HG03354 (cell line): ENCODE measurements at regions not wholly inside any gene's neighbourhood (a gene's known extent, or its start where the extent isn't known, plus 50 kb on each side); places are given as distances from the start of the nearest gene placed in this dataset.
A peak's percentile ranks its signal among the peaks of the same experiment; 100 is the strongest.
"Not testable (repeated sequence)": the region's sequence is repeated elsewhere in the genome, so short reads cannot be mapped to it uniquely, and the experiment has no call there.

ENCODE experiments used
- ATAC-seq: cut with Tn5 transposase; IDR thresholded peaks from one replicate; pipeline ENCODE4 v1.9.1; 2021; ENCODE audit warnings: mild to moderate bottlenecking; ENCODE audit not compliant: unreplicated experiment, poor library complexity, severe bottlenecking

GRCh38 chr6:11391934-11392777 lies 145.4 kb upstream of the TMEM170B start:
- ATAC-seq: no peak

GRCh38 chr6:11389977-11390376 lies 147.6 kb upstream of the TMEM170B start:
- ATAC-seq: no peak

- no peak for ATAC-seq
Measured at GRCh38 chr6:11388983-11389944, 148.3 kb upstream of the TMEM170B start.

GRCh38 chr6:11387707-11388430 lies 149.7 kb upstream of the TMEM170B start:
- no peak for ATAC-seq

- ATAC-seq: no peak
Measured at GRCh38 chr6:11386726-11387125, 150.8 kb upstream of the TMEM170B start.

GRCh38 chr6:11386323-11386722 lies 151.2 kb upstream of the TMEM170B start:
- ATAC-seq: peak; percentile 77

- no peak for ATAC-seq
Measured at GRCh38 chr6:11384531-11385309, 152.3 kb upstream of the NEDD9 start.

- ATAC-seq: peak; percentile 83
Measured at GRCh38 chr6:11381801-11382513, 149.5 kb upstream of the NEDD9 start.

GRCh38 chr6:11380969-11381744 lies 148.7 kb upstream of the NEDD9 start:
- ATAC-seq: no peak

- no peak for ATAC-seq
Measured at GRCh38 chr6:11380549-11380948, 148.1 kb upstream of the NEDD9 start.

- ATAC-seq: no peak
Measured at GRCh38 chr6:11379805-11380204, 147.3 kb upstream of the NEDD9 start.

- no peak for ATAC-seq
Measured at GRCh38 chr6:11378639-11379038, 146.2 kb upstream of the NEDD9 start.

GRCh38 chr6:11374036-11375010 lies 141.9 kb upstream of the NEDD9 start:
- peak; percentile 94 for ATAC-seq

GRCh38 chr6:11373208-11373607 lies 140.7 kb upstream of the NEDD9 start:
- ATAC-seq: no peak

GRCh38 chr6:11372186-11372790 lies 139.8 kb upstream of the NEDD9 start:
- ATAC-seq: not testable (repeated sequence)

GRCh38 chr6:11370191-11371018 lies 137.9 kb upstream of the NEDD9 start:
- no peak for ATAC-seq
